Uterus (tissue), 3 donors: ENCODE measurements at regions not wholly inside any gene's neighbourhood (a gene's known extent, or its start where the extent isn't known, plus 50 kb on each side); places are given as distances from the start of the nearest gene placed in this dataset.

Source experiments
- DNase-seq, 2 donors: peaks; one replicate each; pipeline ENCODE4 v3.0.0-alpha.2; 2019 to 2020
- H3K27ac ChIP-seq, 2 donors: fragments of 200-600 bp; sonication (generic); 1 replicate in 1 of 2; 2 replicates in 1 of 2; pipeline ENCODE4 v1.5.1; 2016 to 2018
- H3K27me3 ChIP-seq, 2 donors: fragments of 200-600 bp; sonication (generic); one replicate each; pipeline ENCODE4 v1.5.1; 2018 to 2019; ENCODE audit warnings: control low read depth in 1 of 2
- H3K36me3 ChIP-seq, 2 donors: fragments of 200-600 bp; sonication (generic); one replicate each; pipeline ENCODE4 v1.5.1; 2019; ENCODE audit warnings: control low read depth in 1 of 2
- H3K4me1 ChIP-seq, 2 donors: fragments of 200-600 bp; sonication (generic); one replicate each; pipeline ENCODE4 v1.5.1; 2018 to 2019; ENCODE audit warnings: control low read depth in 1 of 2
- H3K4me3 ChIP-seq, 2 donors: fragments of 200-600 bp; sonication (generic); 1 replicate in 1 of 2; 2 replicates in 1 of 2; pipeline ENCODE4 v1.5.1; 2018 to 2019; ENCODE audit warnings: mild to moderate bottlenecking in 1 of 2
- H3K9me3 ChIP-seq, 2 donors: fragments of 200-600 bp; sonication (generic); one replicate each; pipeline ENCODE4 v1.5.1; 2019; ENCODE audit warnings: control low read depth in 1 of 2
- POLR2A ChIP-seq, 2 donors: fragments of 450-650 bp; IDR thresholded peaks; one replicate each; pipeline ENCODE4 v1.6.1; 2016; ENCODE audit warnings: antibody characterized with exemption in 2 of 2, mild to moderate bottlenecking in 1 of 2, moderate library complexity in 1 of 2
- intact Hi-C: fragments of 100-400 bp; cut with DNase I; formaldehyde crosslinking; loops from one replicate; pipeline ENCODE4 v1.15.1; 2023; ENCODE audit warnings: low total_unique reads
- TF ChIP-seq, protein P1 (sequence below), 4 experiments: fragments of 200-600 bp in 2 of 4; fragments of 450-650 bp in 2 of 4; sonication (generic) in 2 of 4; IDR thresholded peaks; one replicate each; pipeline ENCODE4 v1.5.1; 2016 to 2019; ENCODE audit warnings: antibody characterized with exemption in 4 of 4, mild to moderate bottlenecking in 2 of 4, moderate library complexity in 1 of 4
- donor health status: DM: yes; HTN: yes; CAD: no.

DNA sequence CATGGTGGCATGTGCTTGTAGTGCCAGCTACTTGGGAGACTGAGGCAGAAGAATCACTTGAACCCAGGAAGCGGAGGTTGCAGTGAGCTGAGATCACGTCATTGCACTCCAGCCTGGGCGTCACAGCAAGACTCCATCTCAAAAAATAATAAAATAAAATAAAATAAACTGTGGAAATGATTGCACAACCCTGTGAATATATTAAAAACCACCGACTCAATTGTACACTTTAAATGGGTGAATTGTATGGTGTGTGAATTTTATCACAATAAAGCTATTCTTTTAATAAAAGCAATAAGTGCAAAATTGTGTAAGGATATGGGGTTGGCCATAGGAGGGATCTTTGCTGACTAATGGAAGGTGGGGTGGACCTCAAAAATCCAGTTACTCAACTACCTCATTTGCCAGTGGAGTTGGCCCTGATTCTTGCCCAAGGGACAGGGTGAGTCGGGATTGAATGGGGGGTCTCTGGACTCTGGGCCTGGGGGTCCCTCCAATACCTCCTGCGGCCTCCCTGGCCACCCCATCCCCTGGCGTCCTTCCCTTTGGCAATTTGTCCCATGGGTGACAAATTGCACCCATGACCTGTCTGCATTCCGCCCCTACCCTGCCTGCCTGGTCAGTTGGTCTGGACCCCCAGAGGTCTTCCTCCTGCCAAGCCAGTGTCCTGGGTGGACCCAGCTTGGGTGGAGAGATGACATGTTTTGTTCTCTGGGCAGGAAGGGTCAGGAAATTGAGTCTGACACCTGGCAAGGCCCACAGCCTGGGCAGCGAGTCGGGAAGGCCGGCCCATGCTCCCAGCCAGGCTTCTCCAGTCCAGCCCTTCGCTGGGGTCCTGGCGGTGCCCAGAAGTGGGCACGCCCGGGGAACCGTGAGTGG, 61.7 kb upstream of the ELN start:
- Histone ChIP-seq H3K4me1 (no peaks in the 10 kb centered on the region), H3K27me3 (no peaks in the 10 kb centered on the region), H3K9me3 (peaks cover 0 to 3% of the 10 kb centered on the region in 2 donors), H3K36me3 (no peaks in the 10 kb centered on the region), H3K27ac (no peak overlapping the region), H3K4me3 (no peak overlapping the region)
- TF ChIP-seq POLR2A (IDR thresholded peaks at IDR 0.05) = no peak
- TF ChIP-seq, protein P1, sequence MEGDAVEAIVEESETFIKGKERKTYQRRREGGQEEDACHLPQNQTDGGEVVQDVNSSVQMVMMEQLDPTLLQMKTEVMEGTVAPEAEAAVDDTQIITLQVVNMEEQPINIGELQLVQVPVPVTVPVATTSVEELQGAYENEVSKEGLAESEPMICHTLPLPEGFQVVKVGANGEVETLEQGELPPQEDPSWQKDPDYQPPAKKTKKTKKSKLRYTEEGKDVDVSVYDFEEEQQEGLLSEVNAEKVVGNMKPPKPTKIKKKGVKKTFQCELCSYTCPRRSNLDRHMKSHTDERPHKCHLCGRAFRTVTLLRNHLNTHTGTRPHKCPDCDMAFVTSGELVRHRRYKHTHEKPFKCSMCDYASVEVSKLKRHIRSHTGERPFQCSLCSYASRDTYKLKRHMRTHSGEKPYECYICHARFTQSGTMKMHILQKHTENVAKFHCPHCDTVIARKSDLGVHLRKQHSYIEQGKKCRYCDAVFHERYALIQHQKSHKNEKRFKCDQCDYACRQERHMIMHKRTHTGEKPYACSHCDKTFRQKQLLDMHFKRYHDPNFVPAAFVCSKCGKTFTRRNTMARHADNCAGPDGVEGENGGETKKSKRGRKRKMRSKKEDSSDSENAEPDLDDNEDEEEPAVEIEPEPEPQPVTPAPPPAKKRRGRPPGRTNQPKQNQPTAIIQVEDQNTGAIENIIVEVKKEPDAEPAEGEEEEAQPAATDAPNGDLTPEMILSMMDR (IDR thresholded peaks at IDR 0.05) = no peak
- no peak for DNase-seq
- intact Hi-C loops = no loop called here

DNA sequence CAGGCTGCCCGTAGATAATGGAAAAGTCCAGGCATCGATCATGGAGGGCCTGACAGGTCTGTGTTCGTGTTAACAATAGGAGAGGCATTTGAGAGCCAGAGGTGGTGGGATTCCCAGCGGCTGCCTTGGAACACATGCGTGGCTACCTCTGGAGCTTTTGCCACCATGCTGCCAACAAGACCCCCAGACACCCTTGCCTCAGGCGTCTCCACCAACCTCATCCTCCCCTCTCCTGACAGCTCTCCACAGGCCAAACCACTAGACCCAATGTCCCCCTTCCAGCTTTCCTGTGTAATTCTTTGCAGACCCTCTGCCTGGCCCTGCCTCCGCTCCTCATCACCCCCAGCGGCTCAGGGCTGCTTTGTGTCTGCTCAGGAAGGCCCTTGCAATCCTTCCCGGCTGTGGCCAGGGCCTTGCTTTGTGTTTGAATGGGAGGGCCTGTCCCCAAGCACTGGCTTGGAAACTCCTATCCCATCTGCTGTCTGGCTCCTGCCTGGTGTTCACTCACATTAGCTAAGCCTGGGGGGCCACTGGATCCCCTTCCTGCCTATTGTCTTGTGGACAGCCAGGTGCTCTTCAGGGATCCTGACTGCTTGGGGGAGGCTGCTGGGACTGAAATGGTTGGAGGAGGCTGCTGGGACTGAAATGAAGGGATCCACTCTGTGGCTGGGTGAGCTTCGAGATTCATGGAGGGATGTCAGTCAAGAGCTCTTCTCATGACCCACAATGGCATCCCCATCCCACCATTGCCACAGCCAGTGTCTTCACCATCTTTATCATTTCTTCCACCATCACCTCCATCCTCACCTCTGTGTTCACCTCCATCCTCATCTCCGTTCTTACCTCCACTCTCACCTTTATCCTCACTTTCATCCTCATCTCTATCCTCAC, 60.8 kb upstream of the ELN start:
- DNase-seq = no peak
- TF ChIP-seq POLR2A (IDR thresholded peaks at IDR 0.05) = no peak
- TF ChIP-seq, protein P1 (IDR thresholded peaks at IDR 0.05) = no peak
- Histone ChIP-seq H3K27ac (no peak overlapping the region), H3K27me3 (no peaks in the 10 kb centered on the region), H3K4me1 (no peaks in the 10 kb centered on the region), H3K4me3 (no peak overlapping the region), H3K36me3 (no peaks in the 10 kb centered on the region), H3K9me3 (peaks cover 0 to 3% of the 10 kb centered on the region in 2 donors)
- intact Hi-C loops = no loop called here

DNA sequence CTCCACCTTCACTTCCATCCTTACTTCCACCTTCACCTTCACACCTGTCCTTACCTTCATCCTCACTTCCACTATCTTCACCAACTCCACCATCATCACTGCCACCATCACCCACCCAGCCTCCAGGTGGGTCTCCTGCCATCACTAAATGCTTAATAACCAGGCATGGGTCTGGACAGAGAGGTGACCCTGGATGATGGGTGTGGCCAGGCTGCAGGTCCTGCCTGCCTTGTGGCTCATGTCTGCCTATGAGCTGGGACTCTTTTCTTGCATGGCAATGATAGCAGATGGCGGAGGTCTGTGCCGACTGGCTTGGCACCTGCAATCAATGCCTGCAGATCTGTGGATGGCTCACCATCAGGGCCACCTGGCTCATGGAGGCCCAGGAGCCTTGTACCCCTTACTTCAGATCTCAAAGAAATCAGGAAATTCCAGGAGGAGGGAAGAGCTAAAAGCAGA, 60.1 kb upstream of the ELN start:
- no peaks in the 10 kb centered on the region for H3K27me3 ChIP-seq
- intact Hi-C loops = no loop called here
- no peak overlapping the region for H3K4me3 ChIP-seq
- H3K27ac ChIP-seq = no peak overlapping the region
- H3K4me1 ChIP-seq = no peaks in the 10 kb centered on the region
- no peaks in the 10 kb centered on the region for H3K36me3 ChIP-seq
- H3K9me3 ChIP-seq = peaks cover 0 to 3% of the 10 kb centered on the region in 2 donors
- TF ChIP-seq, protein P1 (IDR thresholded peaks at IDR 0.05) = no peak
- TF ChIP-seq POLR2A (IDR thresholded peaks at IDR 0.05) = no peak
- DNase-seq = no peak

- Histone ChIP-seq H3K4me1 (no peaks in the 10 kb centered on the region), H3K27me3 (no peaks in the 10 kb centered on the region), H3K36me3 (no peaks in the 10 kb centered on the region), H3K27ac (no peak overlapping the region), H3K4me3 (no peak overlapping the region), H3K9me3 (no peaks in the 10 kb centered on the region)
- TF ChIP-seq, protein P1 (IDR thresholded peaks at IDR 0.05) = no peak
- TF ChIP-seq POLR2A (IDR thresholded peaks at IDR 0.05) = no peak
- intact Hi-C loops = no loop called here
- no peak for DNase-seq
Measured at GRCh38 chr7:73968487-73968886, 59.5 kb upstream of the ELN start.

DNA sequence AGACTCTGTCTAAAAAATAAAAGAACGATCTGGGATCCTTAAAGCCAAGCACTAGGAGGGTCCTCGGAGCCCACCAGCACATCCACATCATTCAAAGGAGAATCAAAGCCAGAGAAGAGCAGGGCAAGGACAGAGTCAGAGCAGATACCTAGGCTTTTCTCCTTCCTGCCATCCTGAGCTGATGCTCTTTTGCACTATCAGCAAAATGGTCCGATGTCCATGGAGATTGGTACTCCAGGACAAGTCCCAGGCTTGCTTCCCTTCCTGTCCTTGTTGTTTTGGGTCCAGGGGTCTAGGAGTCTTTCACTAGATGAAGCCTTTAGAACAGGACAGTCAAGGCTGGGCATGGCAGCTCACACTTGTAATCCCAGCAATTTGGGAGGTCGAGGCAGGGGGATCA, 58.0 kb upstream of the ELN start:
- Histone ChIP-seq H3K4me3 (no peak overlapping the region), H3K36me3 (no peaks in the 10 kb centered on the region), H3K27ac (no peak overlapping the region), H3K27me3 (no peaks in the 10 kb centered on the region), H3K9me3 (no peaks in the 10 kb centered on the region), H3K4me1 (no peaks in the 10 kb centered on the region)
- intact Hi-C loops = no loop called here
- no peak for DNase-seq
- TF ChIP-seq, protein P1 (IDR thresholded peaks at IDR 0.05) = no peak
- no peak for TF ChIP-seq POLR2A (IDR thresholded peaks at IDR 0.05)
